ENCODE measurements at regions not wholly inside any gene's neighbourhood (a gene's known extent, or its start where the extent isn't known, plus 50 kb on each side); places are given as distances from the start of the nearest gene placed in this dataset.
A peak's percentile ranks its signal among the peaks of the same experiment; 100 is the strongest.

DNA sequence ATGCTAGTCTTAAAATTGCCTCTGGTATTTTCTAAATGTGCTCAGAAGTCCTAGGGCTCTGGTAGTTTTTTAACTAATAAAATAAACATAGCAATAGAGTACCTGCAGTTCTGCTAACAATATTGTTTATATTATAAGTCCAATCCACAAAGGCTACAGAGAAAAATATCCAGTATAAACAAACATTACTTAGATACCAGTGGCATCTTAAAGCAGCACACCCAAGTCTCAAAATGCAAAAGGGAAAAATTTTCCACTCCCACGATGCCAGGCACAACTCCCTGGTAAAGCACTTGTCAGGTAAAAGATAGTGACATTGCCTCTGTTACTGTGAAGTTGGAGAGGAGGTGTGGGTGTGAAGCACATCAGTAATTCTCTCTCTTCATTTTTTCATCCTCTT lies 123.3 kb downstream of the OGFRL1 start:
- WGBS, 4 donors, result 55 to 78% (median 67%) methylated on average over 1 of the region's 1 CpG
- no peak overlapping the region for H3K27ac ChIP-seq
- H3K4me3 ChIP-seq, result no peak overlapping the region
- TF ChIP-seq, protein P1, sequence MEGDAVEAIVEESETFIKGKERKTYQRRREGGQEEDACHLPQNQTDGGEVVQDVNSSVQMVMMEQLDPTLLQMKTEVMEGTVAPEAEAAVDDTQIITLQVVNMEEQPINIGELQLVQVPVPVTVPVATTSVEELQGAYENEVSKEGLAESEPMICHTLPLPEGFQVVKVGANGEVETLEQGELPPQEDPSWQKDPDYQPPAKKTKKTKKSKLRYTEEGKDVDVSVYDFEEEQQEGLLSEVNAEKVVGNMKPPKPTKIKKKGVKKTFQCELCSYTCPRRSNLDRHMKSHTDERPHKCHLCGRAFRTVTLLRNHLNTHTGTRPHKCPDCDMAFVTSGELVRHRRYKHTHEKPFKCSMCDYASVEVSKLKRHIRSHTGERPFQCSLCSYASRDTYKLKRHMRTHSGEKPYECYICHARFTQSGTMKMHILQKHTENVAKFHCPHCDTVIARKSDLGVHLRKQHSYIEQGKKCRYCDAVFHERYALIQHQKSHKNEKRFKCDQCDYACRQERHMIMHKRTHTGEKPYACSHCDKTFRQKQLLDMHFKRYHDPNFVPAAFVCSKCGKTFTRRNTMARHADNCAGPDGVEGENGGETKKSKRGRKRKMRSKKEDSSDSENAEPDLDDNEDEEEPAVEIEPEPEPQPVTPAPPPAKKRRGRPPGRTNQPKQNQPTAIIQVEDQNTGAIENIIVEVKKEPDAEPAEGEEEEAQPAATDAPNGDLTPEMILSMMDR (IDR thresholded peaks at IDR 0.05), result no peak
- no peak for TF ChIP-seq POLR2A (IDR thresholded peaks at IDR 0.05)
- no peaks in the 10 kb centered on the region for H3K9me3 ChIP-seq (replicated peaks in 1 of 3)
- intact Hi-C loops (cut with DNase I), result no loop called here
- no peaks in the 10 kb centered on the region for H3K36me3 ChIP-seq (replicated peaks in 1 of 2)
- H3K4me1 ChIP-seq (replicated peaks in 1 of 2), result no peaks in the 10 kb centered on the region
- no peaks in the 10 kb centered on the region for H3K27me3 ChIP-seq
- no peak for DNase-seq

GRCh38 chr6:71412559-71413140 lies 124.0 kb downstream of the OGFRL1 start:
- Histone ChIP-seq H3K36me3 (replicated peaks in 1 of 2) (no peaks in the 10 kb centered on the region), H3K4me3 (no peak overlapping the region), H3K27ac (no peak overlapping the region), H3K9me3 (replicated peaks in 1 of 3) (no peaks in the 10 kb centered on the region), H3K4me1 (replicated peaks in 1 of 2) (no peaks in the 10 kb centered on the region), H3K27me3 (no peaks in the 10 kb centered on the region)
- TF ChIP-seq, protein P1 (IDR thresholded peaks at IDR 0.05), result no peak
- no peak for TF ChIP-seq POLR2A (IDR thresholded peaks at IDR 0.05)
- intact Hi-C loops (cut with DNase I), result no loop called here
- 81 to 89% (median 85%) methylated on average over 4 of the region's 4 CpGs for WGBS, 4 donors
- no peak for DNase-seq

GRCh38 chr6:71414486-71414885 lies 125.9 kb downstream of the OGFRL1 start:
- no peaks in the 10 kb centered on the region for H3K36me3 ChIP-seq (replicated peaks in 1 of 2)

DNA sequence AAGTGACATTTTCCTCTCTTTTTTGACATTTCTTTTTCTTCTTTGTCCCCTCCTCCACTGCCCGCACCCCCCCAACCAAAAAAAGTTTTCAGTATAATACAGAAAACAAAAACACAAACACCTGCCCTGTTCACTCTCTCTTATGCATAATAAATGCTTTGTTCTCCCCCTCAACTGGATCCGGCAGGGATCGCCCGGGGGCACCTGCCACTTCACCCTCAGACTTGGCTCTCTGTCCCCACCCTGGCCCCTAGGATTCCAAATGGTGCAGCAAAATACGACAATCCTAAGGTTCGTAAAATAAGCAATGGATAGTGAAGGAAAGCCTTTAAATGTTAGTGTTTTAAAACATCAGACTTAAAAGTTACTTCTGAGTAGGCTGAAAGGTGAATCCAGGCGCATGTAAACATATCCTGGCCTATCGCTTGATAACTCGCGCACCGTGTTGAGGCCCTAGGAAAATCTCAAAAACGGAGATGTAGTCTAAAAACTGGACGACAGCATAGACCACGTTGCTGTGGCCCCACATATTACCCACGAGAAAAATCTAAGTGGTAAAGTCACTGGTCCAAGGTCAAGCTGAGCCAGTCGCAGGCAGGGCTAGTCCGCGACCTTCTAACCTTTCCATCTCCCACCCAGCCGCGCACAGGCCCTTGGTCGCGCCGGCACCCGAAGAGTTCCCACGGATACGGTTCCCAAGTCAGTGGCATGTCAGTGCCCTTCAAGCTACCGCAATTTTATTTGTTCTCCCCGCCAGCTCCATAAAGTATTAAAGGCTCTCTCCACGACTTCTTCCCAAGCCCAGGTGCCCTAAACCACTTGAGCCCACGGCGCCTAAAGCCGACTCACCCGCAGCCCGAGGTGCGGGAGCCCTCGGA lies 130.8 kb downstream of the OGFRL1 start:
- Histone ChIP-seq H3K36me3 (replicated peaks in 1 of 2) (no peaks in the 10 kb centered on the region), H3K27me3 (no peaks in the 10 kb centered on the region), H3K4me3 (peak overlapping the region; percentile 51 to 82 (median 69)), H3K4me1 (replicated peaks in 1 of 2) (peaks cover 0 to 5% of the 10 kb centered on the region in 2 donors), H3K9me3 (replicated peaks in 1 of 3) (no peaks in the 10 kb centered on the region), H3K27ac (peak overlapping the region; percentile 18 to 93 (median 90))
- 29 to 38% (median 31%) methylated on average over 29 to 36 of the region's 36 CpGs for WGBS, 4 donors
- peak in 2 of 7 donors; percentile 7 to 29 for DNase-seq
- TF ChIP-seq, protein P1 (IDR thresholded peaks at IDR 0.05), result no peak
- TF ChIP-seq POLR2A (IDR thresholded peaks at IDR 0.05), result no peak
- intact Hi-C loops (cut with DNase I), result no loop called here

More at GRCh38 chr6:71414486-71414885, 125.9 kb downstream of the OGFRL1 start:
- intact Hi-C loops (cut with DNase I), result no loop called here
- no peaks in the 10 kb centered on the region for H3K9me3 ChIP-seq (replicated peaks in 1 of 3)
- H3K4me1 ChIP-seq (replicated peaks in 1 of 2), result peaks cover 0 to 4% of the 10 kb centered on the region in 2 donors
- DNase-seq, result no peak
- no peak for TF ChIP-seq POLR2A (IDR thresholded peaks at IDR 0.05)
- TF ChIP-seq, protein P1 (IDR thresholded peaks at IDR 0.05), result no peak
- no peak overlapping the region for H3K4me3 ChIP-seq
- H3K27me3 ChIP-seq, result no peaks in the 10 kb centered on the region
- 66 to 84% (median 81%) methylated on average over 3 of the region's 3 CpGs for WGBS, 4 donors
- no peak overlapping the region for H3K27ac ChIP-seq
